GM12892 (cell line): ENCODE measurements at regions not wholly inside any gene's neighbourhood (a gene's known extent, or its start where the extent isn't known, plus 50 kb on each side); places are given as distances from the start of the nearest gene placed in this dataset.
"Not testable (repeated sequence)": the region's sequence is repeated elsewhere in the genome, so short reads cannot be mapped to it uniquely, and the experiment has no call there.

Source experiments
- DNase-seq: peaks from one replicate; pipeline ENCODE4 v3.0.0; 2011; ENCODE audit not compliant: insufficient read length
- FAIRE-seq: peaks from 2 replicates; lab custom pipeline; 2011; peaks lifted over from hg19 to GRCh38; lab: Jason Lieb, UNC
- POLR2A ChIP-seq: IDR thresholded peaks from 2 replicates; pipeline ENCODE4 v1.6.1; 2011; ENCODE audit warnings: low read depth, low read length, control low read depth
- POLR2AphosphoS5 ChIP-seq: IDR thresholded peaks from 2 replicates; pipeline ENCODE4 v1.6.1; 2011; ENCODE audit warnings: low read depth, low read length, control low read depth
- TAF1 ChIP-seq: IDR thresholded peaks from 2 replicates; pipeline ENCODE4 v1.6.1; 2011; ENCODE audit warnings: low read depth, mild to moderate bottlenecking, control low read depth, low read length, borderline replicate concordance

DNA sequence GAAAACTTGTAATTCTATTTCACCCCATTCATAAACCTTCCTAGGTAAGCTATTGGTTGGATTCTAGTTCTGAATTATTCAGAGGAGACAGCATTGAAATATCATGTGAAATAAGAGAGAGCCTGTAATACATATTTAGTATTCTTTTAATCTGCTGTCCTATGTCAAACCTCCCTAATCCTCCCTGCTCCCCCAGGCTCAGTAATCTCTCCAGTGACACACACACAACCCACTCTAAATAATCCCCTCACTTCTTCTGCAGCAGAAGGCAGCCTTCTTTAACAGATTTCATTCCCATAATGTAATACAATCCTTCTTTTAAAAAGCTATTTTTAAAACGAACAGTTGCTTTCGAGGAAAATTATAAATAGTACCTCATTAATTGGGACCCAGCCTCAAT, 639.7 kb upstream of the AUTS2 start:
- TF ChIP-seq POLR2AphosphoS5 (no peak), TAF1 (no peak), POLR2A (no peak)
- no peak for DNase-seq
- FAIRE-seq: no peak

DNA sequence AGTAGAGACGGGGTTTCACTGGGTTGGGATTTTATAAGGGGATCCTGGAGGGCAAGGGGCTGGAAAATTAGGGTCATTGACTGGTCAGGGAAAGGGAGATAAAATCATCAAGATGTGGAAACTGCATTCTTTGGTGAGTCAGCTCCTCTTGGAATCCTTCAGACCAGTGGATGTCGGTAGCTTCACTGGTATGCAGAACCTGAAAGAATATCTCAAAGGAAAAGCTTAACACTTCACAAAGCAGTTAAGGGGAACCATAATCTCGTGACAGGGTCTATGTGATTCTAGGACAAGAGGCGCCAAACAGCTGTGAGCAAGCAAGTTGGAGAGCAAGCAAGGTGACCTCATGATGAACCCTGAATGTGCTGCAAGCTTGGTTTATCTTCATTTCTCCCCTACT, 634.7 kb upstream of the AUTS2 start:
- TF ChIP-seq POLR2A (no peak), POLR2AphosphoS5 (no peak), TAF1 (no peak)
- FAIRE-seq: no peak
- no peak for DNase-seq

DNA sequence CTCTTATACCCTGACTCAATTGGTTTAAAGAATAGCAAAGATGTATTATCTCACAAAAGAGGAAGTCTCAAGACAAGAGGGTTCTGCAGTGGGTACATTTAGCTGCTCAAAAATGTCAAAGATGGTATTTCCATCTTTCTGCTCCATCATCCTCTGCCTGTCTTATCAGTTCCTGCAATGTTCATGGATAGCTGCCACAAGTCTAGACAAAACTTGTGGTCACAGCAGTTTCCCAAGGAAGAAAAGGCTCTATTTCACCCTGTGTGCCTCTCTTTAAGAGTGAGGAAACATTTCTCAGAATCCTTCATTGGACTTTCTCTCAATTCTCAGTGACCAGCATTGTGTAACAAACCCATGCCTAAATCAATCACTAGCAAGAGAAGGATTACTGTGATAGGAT, 634.2 kb upstream of the AUTS2 start:
- FAIRE-seq (no peak), DNase-seq (no peak)
- no peak for TF ChIP-seq POLR2A
- TF ChIP-seq POLR2AphosphoS5: no peak
- TF ChIP-seq TAF1: no peak

DNA sequence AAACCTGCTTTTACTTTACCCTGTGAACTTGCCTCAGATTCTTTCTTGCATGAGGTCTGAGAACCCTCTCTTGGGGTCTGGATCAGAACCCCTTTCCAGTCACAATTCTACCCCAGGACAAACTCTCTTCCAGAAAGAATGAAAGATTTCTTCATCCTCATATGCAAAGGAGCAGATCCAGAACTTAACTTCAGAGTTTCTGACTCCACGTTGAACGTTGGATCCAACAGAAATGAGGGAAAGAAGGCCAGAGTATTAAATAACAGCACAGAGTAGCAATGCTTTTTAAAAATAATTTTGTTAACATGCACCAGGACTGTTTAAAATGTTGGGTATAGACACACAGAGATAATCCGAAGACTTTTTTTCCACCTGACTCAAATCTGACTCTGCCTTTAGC, 632.9 kb upstream of the AUTS2 start:
- TF ChIP-seq POLR2AphosphoS5 (no peak), POLR2A (no peak), TAF1 (no peak)
- no peak for FAIRE-seq
- DNase-seq: no peak

DNA sequence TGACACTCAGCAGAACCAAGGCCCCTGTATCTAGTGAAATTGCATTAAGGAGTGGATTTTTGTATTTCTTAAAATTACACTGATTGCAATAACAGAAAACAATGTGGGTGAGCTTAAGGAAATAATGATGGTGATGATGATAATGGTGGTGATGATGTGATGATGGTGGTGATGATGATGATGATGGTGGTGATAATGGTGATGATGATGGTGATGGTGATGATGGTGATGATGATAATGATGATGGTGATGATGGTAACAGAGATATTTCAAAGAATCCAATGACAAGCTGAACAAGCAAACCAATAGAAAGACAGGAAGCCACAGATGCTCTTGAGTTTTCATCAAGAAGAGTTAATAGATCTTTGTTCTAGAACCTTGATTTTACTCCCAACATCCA, 630.7 kb upstream of the AUTS2 start:
- DNase-seq: no peak
- no peak for FAIRE-seq
- TF ChIP-seq POLR2A: no peak
- no peak for TF ChIP-seq POLR2AphosphoS5
- no peak for TF ChIP-seq TAF1

DNA sequence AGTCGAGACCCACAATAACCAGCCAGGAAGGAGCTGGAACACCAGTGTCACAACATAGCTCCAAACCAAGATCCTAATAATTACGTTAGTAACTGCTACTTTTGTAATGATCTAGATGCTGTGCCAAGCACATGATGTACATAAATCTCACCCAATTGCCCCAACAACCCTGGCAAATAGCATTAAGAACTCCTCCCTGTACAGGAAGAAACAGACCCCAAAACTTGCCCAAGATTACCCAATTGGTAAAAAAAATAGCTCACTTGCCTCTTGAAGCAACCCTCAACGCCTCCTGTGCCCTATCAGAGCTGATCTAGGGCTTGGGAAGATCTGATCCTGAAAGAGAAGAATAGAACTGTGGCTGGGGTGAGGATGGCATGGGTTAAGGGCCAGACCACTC, 628.7 kb upstream of the AUTS2 start:
- FAIRE-seq (no peak), DNase-seq (no peak)
- TF ChIP-seq POLR2AphosphoS5: no peak
- no peak for TF ChIP-seq POLR2A
- no peak for TF ChIP-seq TAF1

DNA sequence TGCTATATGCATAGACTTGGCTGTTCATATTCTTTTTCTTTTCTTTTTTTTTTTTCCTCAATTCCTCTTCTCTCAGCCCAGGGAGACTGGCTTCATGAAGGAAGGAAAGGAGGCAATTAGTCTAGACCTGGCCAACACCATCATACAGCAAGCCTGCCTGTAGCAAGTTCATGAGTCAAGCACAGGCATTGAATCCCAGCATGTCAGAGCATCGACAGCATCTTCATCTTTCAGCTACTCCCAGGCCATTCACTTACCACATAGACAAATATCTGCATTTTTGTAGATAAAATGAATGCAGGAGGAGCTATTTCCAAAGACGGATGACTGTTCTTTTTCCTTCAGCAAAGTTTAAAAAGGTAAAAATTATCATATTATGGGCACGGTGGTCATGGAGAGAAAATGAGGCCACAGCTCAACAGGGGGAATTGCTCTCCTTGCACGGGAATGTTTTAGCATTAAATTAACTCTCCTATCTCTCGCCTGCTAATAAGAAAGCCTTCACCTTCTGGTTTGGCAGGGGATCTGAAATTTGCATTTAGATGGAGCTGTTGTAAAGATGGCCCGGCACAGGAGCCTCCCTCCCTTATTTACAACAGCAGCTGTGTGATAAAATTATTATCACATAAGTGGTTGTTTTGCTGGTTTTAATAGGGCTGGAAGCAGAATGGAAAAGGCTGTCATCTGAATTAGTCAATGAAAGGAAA, 626.5 kb upstream of the AUTS2 start:
- TF ChIP-seq TAF1 (no peak), POLR2A (no peak)
- FAIRE-seq (no peak), DNase-seq (no peak)

DNA sequence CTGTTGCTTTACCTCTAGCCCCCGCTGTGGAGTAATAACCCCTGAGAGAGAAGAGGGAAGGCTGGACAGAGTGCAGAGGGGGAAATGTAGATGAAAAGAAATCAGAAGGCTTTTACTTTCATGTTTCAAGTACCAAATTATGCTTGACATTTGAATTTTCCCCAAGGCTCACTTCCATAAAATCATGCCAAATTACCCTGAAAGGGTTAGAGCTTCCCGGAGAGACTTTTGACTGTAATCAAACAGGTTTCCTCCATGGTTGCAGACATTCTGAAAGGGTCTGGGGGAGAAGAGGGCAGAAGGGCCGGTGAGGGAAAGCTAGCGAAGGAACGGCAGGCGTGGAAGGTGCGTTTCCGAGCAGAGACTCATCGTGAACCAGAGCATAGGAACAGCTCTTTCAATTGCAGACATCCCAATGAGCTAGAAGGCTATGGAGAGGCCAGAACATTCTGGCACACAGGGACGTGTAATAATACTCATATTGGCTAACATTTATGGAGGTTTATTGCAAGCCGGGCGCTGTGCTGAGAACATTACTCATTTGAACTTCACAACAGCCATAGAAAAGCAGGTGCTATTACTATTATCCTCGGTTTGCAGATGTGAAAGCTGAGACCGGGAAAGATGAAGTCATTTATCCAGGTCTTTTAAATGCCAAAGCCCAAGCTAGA, 620.8 kb upstream of the AUTS2 start:
- no peak for FAIRE-seq
- DNase-seq: no peak
- no peak for TF ChIP-seq POLR2AphosphoS5

DNA sequence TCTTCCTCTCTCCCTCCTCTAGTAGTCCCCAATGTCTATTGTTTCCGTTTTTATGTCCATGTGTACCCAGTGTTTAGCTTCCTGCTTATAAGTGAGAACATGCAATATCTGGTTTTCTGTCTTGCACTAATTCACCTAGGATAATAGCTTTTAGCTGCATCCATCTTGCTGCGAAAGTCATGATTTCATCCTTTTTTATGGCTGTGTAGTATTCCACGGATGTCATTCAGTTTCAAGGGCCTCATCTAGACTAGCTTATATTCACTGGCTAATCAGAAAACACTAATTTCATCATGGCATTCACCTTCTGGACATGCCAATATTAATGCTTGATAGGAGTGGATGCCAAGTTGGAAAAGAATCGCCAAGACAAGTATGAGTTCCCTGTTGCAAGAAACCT, 619.6 kb upstream of the AUTS2 start:
- FAIRE-seq: no peak
- DNase-seq: no peak
- TF ChIP-seq POLR2A: no peak
- TF ChIP-seq TAF1: no peak
- no peak for TF ChIP-seq POLR2AphosphoS5

DNA sequence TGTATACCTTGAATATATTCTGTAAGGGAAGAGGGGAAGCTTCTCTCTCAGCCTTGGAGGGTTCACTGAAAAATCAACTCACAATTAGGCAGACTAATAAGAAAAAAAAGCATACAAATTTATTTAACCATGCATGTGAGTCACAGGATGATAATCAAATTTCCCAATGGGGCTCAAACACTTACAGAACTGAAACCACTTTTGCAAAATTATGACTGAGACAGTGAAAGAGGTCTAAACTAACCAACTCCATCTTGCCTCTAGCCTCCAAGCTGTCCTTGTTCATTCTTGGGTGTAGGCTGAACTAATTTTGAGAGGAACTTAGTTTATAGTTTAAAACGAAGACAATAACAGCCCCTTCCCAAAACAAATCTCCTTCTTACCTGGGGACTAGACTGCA, 618.3 kb upstream of the AUTS2 start:
- no peak for FAIRE-seq
- no peak for TF ChIP-seq TAF1
- no peak for DNase-seq

DNA sequence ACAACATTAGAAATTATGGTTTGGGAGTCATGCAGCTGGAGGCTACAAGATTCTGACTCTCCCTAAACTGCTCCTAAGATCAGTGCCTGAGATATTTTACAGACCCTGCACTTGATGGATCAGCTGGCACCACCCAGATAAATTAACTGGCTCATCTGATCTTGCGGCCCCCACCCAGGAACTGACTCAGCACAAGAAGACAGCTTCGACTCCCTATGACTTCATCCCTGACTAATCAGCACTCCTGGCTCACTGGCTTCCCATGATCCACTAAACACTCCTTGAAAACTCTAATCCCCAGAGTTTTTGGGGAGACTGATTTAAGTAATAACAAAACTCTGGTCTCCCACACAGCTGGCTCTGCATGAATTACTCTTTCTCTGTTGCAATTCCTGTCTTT, 617.8 kb upstream of the AUTS2 start:
- DNase-seq, FAIRE-seq: not testable (repeated sequence)

DNA sequence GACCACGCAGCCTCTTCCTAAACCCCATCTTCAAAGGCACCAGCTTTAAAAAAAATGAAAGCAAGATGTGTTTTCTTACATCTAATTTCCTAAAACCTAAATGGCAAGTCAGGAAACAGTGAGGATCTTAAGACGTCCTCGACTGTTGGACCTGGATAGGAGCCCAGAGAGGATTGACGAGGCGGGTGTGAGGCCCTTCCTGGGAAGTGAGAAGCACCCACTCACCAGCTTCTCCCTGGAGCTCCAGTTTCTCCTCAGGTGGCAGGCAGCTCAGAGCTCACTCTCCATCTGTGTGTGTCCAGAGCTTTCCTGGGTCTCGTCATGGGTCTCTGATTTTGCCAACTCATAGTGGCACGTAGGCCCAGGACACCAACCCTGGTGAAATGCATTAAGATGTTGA, 614.0 kb upstream of the AUTS2 start:
- FAIRE-seq (no peak), DNase-seq (no peak)
- no peak for TF ChIP-seq TAF1
- no peak for TF ChIP-seq POLR2A
- no peak for TF ChIP-seq POLR2AphosphoS5

DNA sequence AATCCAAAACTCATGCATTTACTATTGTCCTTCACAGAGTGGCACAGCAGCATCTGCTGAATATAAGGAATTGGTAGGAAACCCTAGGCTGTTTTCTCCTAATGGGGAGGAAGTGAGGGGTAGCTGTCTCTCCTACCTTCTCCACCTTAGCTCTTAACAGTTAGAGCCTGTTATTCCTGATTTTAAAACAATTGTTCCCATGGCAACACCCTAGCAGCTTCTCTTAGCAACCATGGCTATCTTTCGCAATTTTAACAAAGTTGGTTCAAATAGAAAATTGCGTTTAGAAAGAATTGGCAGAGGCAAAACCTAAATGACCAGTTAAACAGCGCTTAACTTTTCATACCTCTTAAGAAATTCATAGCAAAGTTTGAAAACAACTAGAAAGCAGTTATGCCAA, 603.4 kb upstream of the AUTS2 start:
- no peak for DNase-seq
- no peak for FAIRE-seq
- no peak for TF ChIP-seq POLR2A
- TF ChIP-seq POLR2AphosphoS5: no peak
- no peak for TF ChIP-seq TAF1

DNA sequence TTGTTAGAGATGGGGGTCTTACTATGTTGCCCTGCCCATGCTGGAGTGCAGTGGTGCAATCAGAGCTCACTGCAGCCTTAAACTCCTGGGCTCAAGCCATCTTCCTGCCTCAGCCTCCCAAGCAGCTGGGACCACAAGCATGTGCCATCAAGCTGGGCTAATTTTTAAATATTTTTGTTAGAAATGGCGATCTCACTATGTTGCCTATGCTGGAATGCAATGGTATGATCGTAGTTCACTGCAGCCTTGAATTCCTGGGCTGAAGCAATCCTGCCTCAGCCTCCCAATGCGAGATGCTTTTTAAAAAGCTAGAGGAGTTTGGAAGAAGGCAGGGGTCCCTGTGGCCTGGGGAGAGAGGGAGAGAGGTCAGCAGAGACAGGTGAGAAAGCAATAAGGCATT, 600.1 kb upstream of the AUTS2 start:
- no peak for DNase-seq
- TF ChIP-seq TAF1 (no peak), POLR2AphosphoS5 (no peak), POLR2A (no peak)
- FAIRE-seq: no peak
